ENCODE measurements at regions not wholly inside any gene's neighbourhood (a gene's known extent, or its start where the extent isn't known, plus 50 kb on each side); places are given as distances from the start of the nearest gene placed in this dataset.

- CTCF ChIA-PET = no interaction called here
- intact Hi-C loops (cut with micrococcal nuclease; ENCODE audit: unreplicated experiment) = no loop called here
- TF ChIP-seq CTCF (IDR thresholded peaks at IDR 0.05; ENCODE audit: unreplicated experiment) = no peak
Observed at GRCh38 chr4:31445526-31445925, 725.4 kb downstream of the PCDH7 start.

DNA sequence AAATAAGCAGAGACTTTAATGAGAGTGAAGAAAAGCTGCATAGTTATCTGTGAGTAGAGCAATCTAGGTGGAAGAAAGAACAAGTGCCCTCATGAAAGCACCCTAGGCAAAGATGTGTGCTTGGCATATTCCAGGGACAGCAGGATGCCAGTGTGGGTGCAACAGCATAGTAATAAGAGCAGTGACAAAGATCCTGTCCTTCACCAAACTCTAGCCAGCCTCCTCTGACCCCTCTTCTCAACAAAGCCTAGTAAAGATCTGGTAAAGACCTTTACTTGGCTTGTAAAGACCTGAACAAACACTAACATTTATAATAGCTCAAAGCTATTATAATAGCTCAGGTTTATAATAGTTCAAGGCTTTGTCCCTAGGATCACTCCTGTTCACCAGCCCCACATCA lies 735.4 kb downstream of the PCDH7 start:
- Mint-ChIP-seq H3K27me3 (ENCODE audit: unreplicated experiment) (no peaks in the 10 kb centered on the region), H3K4me1 (ENCODE audit: low read depth, unreplicated experiment) (no peaks in the 10 kb centered on the region), H3K36me3 (ENCODE audit: insufficient read depth, unreplicated experiment) (no peaks in the 10 kb centered on the region), H3K9me3 (ENCODE audit: low read depth, unreplicated experiment) (no peaks in the 10 kb centered on the region), H3K4me3 (ENCODE audit: low read depth, unreplicated experiment) (no peak overlapping the region), H3K27ac (ENCODE audit: unreplicated experiment) (no peak overlapping the region)
- TF ChIP-seq CTCF (IDR thresholded peaks at IDR 0.05; ENCODE audit: unreplicated experiment) = no peak
- intact Hi-C loops (cut with micrococcal nuclease; ENCODE audit: unreplicated experiment) = no loop called here
- CTCF ChIA-PET = no interaction called here
- no peak for DNase-seq
- BruUV-seq (replicated peaks) = no TSS peak

More at GRCh38 chr4:31445526-31445925, 725.4 kb downstream of the PCDH7 start:
- peaks cover 2% of the 10 kb centered on the region for H3K9me3 Mint-ChIP-seq (ENCODE audit: low read depth, unreplicated experiment)
- H3K27me3 Mint-ChIP-seq (ENCODE audit: unreplicated experiment) = no peaks in the 10 kb centered on the region
- no TSS peak for BruUV-seq (replicated peaks)
- no peaks in the 10 kb centered on the region for H3K36me3 Mint-ChIP-seq (ENCODE audit: insufficient read depth, unreplicated experiment)
- no peak for DNase-seq
- no peaks in the 10 kb centered on the region for H3K4me1 Mint-ChIP-seq (ENCODE audit: low read depth, unreplicated experiment)
- no peak overlapping the region for H3K4me3 Mint-ChIP-seq (ENCODE audit: low read depth, unreplicated experiment)
- H3K27ac Mint-ChIP-seq (ENCODE audit: unreplicated experiment) = no peak overlapping the region

- TF ChIP-seq CTCF (IDR thresholded peaks at IDR 0.05; ENCODE audit: unreplicated experiment) = no peak
- Mint-ChIP-seq H3K27me3 (ENCODE audit: unreplicated experiment) (no peaks in the 10 kb centered on the region), H3K27ac (ENCODE audit: unreplicated experiment) (no peak overlapping the region), H3K4me3 (ENCODE audit: low read depth, unreplicated experiment) (no peak overlapping the region), H3K9me3 (ENCODE audit: low read depth, unreplicated experiment) (no peaks in the 10 kb centered on the region), H3K4me1 (ENCODE audit: low read depth, unreplicated experiment) (no peaks in the 10 kb centered on the region), H3K36me3 (ENCODE audit: insufficient read depth, unreplicated experiment) (no peaks in the 10 kb centered on the region)
- no peak for DNase-seq
- intact Hi-C loops (cut with micrococcal nuclease; ENCODE audit: unreplicated experiment) = no loop called here
- BruUV-seq (replicated peaks) = no TSS peak
- CTCF ChIA-PET = no interaction called here
Observed at GRCh38 chr4:31458813-31459212, 738.6 kb downstream of the PCDH7 start.

GRCh38 chr4:31461421-31461820 lies 741.3 kb downstream of the PCDH7 start:
- no TSS peak for BruUV-seq (replicated peaks)
- Mint-ChIP-seq H3K4me3 (ENCODE audit: low read depth, unreplicated experiment) (no peak overlapping the region), H3K36me3 (ENCODE audit: insufficient read depth, unreplicated experiment) (no peaks in the 10 kb centered on the region), H3K27me3 (ENCODE audit: unreplicated experiment) (no peaks in the 10 kb centered on the region), H3K9me3 (ENCODE audit: low read depth, unreplicated experiment) (peaks cover 2% of the 10 kb centered on the region), H3K27ac (ENCODE audit: unreplicated experiment) (no peak overlapping the region), H3K4me1 (ENCODE audit: low read depth, unreplicated experiment) (no peaks in the 10 kb centered on the region)
- intact Hi-C loops (cut with micrococcal nuclease; ENCODE audit: unreplicated experiment) = no loop called here
- CTCF ChIA-PET = no interaction called here
- no peak for TF ChIP-seq CTCF (IDR thresholded peaks at IDR 0.05; ENCODE audit: unreplicated experiment)
- no peak for DNase-seq

DNA sequence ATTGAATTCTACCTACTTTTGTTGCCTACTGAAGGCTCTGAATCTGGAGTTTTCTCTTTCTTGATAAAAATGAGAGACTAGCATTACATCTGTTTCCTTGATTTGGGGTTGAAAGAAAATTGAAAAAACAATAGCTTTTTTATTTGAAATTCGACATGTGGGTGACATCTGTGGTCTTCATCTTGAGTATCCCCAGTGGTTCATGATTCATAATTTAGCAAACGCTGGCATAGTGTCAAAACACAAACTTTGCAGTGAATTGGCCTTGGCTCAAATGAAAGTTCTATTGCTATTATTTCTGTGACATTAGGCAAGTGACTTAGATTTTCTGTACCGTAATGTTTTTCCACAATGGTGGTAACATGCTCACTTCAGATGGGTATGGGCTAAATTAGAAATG lies 747.6 kb downstream of the PCDH7 start:
- BruUV-seq (replicated peaks) = no TSS peak
- Mint-ChIP-seq H3K9me3 (ENCODE audit: low read depth, unreplicated experiment) (peaks cover 8% of the 10 kb centered on the region), H3K27me3 (ENCODE audit: unreplicated experiment) (no peaks in the 10 kb centered on the region)

More for the DNA sequence above, 747.6 kb downstream of the PCDH7 start:
- Mint-ChIP-seq H3K27ac (ENCODE audit: unreplicated experiment) (no peak overlapping the region), H3K36me3 (ENCODE audit: insufficient read depth, unreplicated experiment) (no peaks in the 10 kb centered on the region), H3K4me3 (ENCODE audit: low read depth, unreplicated experiment) (no peak overlapping the region), H3K4me1 (ENCODE audit: low read depth, unreplicated experiment) (no peaks in the 10 kb centered on the region)
- intact Hi-C loops (cut with micrococcal nuclease; ENCODE audit: unreplicated experiment) = no loop called here
- CTCF ChIA-PET = no interaction called here
- no peak for DNase-seq
- no peak for TF ChIP-seq CTCF (IDR thresholded peaks at IDR 0.05; ENCODE audit: unreplicated experiment)

All from Calu3 (cell line).